GM21381 (cell line): ENCODE measurements at regions not wholly inside any gene's neighbourhood (a gene's known extent, or its start where the extent isn't known, plus 50 kb on each side); places are given as distances from the start of the nearest gene placed in this dataset.
"Not testable (repeated sequence)": the region's sequence is repeated elsewhere in the genome, so short reads cannot be mapped to it uniquely, and the experiment has no call there.

ENCODE experiments used
- ATAC-seq: cut with Tn5 transposase; IDR thresholded peaks from one replicate; pipeline ENCODE4 v1.9.1; 2021; ENCODE audit warnings: mild to moderate bottlenecking, moderate library complexity; ENCODE audit not compliant: unreplicated experiment

DNA sequence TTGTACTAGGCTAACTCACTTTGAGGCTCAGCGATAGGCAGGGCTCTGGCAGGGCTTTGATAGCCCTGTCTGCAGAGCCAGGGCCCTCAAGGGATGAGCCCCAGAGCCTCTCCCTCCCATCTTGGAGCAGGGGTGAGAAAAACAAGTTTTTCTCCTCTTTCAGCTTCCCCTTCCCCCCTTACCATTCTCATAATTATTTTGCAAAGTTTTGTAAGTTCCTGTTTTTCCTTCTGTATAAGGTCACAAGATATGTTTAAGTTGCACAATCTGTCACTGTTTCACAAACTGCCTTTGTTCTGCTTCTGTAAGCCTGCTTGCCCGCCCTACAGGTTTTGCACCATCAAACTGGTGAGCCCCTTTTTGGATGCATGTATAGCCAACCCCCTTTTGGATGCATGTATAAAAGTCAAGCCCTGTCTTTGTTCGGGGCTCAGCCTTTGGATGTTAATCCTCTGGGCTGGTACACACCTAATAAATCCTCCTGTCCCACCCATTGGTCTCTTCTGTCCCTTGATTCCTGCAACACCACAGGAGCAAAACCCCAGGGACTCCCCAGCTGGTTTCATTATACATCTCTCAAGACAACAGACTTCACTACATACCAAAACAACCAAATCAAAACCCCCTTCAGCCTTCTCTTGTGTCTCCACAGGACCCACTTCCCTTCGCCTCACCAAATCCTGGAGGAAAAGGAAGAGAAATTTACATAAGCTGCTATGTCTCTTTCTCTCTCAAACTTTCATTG lies 52.5 kb upstream of the RESF1 start:
- no peak for ATAC-seq

DNA sequence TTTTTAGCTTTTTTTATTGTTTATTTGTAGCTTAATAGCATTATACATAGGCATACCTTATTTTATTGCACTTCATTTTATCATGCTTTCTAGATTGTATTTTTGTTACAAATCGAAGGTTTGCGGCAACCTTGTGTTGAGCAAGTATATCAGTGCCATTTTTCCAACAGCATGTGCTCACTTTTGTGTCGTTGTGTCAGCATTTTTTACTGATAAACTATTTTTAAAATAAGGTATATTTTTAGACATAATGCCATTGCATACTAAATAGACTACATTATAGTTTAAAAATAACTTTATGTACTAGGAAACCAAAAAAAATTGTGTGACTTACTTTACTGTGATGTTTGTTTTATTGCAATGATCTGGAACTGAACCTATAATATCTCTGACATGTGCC lies 56.2 kb upstream of the RESF1 start:
- no peak for ATAC-seq

DNA sequence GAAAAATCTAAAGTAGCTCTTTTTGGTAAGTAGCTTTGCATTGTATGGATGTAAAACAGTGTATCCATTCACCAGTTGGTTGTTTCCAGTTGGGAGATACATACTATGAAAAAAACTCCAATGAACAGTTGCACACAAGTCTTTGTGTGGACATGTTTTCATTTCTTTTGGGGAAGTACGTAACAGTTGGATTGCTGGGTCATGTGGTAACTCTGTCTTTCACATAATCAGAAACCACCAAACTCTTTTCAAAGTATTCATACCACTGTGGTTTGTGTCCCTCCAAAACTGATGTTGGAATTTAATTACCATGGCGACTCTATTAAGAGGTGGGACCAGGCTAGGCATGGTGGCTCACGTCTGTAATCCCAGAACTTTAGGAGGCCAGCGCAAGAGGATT lies 58.9 kb upstream of the RESF1 start:
- ATAC-seq: no peak

DNA sequence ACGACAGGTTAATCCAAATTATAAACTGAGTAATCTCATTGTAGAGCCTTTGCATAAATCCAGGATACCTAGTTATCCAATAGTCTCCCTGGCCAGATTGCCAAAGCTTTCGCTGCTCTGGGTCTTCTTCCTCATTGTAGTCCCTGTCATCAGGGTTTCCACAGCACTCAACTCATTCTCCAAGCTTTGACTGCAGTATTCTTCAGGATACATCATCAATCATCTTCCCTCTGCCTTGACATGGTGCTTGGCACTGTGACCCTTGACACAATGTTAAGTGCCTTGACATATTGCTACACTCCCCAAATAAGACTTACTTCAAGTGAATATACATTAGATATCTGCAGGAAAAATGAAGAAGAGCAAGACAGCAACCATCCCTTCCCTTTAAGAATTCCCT lies 60.1 kb upstream of the RESF1 start:
- ATAC-seq: no peak

DNA sequence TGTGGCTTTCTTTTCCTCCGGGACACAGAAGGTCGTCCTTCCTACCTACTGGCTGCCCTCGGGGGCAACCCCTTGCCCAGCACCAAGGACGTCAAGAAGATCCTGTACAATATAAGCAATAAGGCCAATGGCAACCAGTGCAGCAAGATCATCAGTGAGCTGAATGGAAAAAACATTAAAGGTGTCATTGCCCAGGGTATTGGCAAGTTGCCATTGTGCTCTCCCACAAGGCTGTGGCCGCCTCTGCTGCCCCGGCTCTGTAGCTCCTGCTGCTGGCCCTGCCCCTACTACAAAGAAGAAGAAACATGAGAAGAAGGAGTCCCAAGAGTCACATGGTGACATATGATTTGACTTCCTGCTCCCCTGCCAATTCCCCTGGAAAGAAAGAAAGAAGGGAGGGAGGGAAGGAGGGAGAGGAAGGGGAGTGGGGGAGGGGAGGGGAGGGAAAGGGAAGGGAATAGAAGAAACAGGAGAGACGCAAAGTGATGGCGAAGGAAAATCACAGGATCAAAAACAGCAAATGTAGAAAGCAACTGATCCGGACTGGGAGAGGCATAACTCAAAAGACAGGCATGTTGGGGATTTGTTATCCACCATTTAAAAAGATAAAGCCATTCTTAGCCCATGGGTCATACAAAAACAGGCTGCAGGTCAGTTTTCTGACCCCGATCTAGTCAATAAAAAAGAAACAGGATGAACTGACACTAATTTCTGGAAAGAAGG lies 61.3 kb upstream of the RESF1 start:
- ATAC-seq: no peak

DNA sequence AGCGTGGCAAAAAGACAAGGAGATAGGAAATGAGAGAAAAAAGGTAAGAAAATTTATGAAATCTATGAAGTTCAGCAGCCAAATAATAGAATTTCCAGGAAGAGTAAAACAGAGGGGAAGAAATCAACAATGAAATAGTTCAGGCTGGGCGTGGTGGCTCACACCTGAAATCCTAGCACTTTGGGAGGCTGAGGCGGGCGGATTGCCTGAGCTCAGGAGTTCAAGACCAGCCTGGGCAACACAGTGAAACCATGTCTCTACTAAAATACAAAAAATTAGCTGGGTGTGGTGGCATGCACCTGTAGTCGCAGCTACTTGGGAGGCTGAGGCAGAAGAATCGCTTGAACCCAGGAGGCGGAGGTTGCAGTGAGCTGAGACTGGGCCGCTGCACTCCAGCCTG lies 62.1 kb upstream of the RESF1 start:
- not testable (repeated sequence) for ATAC-seq

DNA sequence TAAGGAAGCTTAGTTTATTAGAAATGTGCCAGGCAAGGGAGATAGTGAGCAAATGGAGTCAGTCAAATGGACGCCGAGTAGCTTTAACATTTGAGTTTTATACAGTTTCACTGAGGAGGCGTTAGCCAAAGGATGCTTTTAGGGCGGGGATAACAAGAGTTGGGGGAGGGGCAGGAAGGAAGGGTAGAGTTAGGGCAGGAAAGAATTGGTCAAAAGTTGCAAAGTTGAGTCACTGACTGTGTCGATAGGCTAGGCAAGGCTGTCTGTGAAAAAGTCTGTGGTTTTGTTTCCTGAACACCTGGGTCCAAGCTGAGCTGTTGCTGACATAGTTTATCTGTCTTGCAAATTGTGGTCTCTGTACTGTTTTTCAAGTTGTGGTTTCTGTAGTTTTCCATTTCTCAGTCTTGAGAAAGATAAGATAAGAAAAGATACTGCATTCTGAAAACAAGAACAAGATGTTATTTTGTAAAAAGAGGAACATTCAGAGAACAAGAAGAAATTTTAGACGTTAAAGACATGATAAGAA lies 62.6 kb upstream of the RESF1 start:
- ATAC-seq: peak; percentile 99

DNA sequence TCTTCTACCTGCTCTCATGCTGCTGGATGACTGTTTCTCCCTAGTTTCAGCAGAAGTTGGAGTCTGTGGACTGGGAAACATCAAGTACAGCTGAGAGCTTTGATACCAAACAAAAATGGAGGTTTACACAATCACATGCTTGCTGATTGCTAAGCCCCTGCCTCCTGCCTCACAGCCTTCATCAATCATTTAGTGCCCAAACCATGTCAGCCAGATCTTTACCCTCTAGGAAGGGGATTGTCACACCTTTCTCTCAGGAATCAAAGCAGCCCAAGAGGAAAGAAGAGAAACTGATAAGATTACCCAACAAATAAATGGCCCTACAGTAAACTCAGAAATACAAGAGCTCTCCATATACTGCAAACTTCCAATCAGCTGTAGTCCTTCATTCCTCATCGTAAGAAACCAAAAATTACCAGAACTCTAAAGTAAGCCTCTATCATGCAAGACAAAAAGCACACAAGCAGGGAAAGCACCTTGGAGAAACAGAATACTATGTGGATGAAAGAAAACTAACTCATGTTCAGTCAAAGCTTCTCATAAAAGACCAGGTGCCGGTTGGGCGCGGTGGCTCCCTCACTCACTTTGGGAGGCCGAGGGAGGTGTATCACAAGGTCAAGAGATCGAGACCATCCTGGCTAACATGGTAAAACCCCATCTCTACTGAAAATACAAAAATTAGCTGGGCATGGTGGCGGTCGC lies 63.6 kb upstream of the RESF1 start:
- no peak for ATAC-seq

DNA sequence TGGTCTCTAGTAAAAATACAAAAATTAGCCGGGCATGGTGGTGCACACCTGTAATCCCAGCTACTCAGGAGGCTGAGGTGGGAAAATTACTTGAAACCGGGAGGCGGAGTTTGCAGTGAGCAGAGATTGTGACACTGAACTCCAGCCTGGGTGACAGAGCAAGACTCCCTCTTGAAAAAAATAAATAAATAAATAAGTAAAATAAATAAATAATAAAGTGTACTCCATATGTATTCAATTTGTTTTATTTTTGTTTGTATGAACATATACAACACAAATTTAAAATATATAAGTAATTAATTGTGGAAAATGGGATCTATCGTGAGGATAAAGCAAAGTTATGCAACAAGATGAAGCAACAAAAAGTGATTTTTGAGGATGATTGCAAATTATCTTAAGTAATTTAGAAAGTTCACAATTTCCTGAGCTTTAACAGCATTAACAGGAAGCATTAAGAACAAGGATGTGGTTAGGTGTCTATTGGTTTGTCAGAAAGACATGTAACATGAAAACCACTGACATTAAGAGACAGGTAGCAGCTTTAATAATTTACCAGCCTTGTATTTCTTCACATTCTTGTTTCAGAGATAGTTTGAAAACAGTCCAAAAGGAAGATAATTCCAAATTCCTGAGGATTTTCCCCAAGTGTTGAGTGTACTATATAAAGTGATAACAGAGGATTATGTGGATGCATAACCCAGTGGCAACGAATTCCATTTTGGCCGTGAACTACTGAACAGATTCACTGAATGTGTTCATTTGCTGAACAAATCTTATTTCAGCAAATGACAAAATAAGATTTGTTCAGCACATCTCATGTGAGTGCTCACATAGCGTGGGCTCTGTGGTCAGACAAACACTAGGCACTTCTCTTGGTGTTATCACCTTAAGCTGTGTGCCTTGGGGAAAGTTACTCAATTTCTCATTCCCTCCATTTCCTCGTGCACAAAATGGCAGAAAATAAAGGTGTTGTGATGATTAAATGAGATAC lies 68.6 kb upstream of the RESF1 start:
- no peak for ATAC-seq

DNA sequence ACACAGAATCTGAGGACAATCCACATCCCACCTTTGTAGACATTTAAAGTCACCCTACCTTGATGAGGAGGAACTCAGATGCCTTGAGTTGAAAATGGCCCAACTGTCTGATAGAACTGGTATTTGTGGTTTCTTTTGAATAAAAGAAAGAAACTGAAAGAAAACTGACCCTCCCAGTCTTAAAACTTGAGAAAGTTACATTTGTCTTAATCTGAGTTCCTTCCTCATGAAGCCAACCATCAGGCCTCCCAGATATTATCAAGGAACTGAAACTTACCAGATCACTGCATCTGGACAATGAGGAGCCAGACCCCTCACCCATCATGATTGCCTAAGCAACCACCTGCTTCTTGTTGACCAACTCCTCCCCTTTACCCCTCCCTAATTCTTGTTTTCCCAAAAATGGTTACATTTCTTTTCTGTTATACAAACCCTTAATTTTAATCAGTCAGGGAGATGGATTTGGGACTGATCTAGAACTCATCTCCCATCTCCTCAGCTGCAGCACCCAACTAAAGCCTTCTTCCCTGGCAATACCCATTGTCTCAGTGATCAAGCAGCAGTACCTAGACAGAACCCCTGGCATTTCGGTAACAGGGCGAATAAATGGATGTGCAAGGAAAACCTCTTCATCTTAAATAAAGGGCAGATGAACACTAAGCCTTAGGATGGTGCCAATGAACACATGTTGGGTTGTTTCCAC lies 72.0 kb upstream of the RESF1 start:
- ATAC-seq: no peak

DNA sequence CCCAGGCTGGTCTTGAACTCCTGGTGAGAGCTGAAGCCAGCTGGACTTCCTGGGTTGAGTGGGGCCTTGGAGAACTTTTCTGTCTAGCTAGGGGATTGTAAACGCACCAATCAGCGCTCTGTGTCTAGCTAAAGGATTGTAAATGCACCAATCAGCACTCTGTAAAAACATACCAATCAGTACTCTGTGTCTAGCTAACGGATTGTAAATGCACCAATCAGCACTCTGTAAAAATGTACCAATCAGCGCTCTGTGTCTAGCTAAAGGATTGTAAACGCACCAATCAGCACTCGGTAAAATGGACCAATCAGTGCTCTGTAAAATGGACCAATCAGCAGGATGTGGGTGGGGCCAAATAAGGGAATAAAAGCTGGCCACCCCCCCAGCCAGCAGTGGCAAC lies 76.5 kb upstream of the RESF1 start:
- ATAC-seq: not testable (repeated sequence)

DNA sequence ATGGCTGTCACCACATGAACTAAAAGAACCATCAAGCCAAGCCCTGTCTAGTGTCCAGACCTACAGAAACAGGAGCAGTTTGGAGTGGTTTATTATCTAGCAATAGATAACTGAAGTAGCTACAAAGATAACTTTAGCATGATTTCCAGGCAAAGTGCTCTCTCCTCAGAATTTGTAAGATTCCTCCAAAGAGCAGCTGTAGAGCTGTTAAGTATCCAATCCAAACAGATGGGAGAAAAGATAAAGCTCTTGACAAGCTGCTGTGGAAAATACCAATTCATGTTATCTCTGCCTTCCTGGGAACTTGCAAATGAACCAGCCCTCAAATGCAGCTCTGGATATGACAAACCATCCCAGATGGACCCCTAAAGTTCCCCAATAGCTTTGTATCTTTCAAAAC lies 78.9 kb upstream of the RESF1 start:
- ATAC-seq: no peak

DNA sequence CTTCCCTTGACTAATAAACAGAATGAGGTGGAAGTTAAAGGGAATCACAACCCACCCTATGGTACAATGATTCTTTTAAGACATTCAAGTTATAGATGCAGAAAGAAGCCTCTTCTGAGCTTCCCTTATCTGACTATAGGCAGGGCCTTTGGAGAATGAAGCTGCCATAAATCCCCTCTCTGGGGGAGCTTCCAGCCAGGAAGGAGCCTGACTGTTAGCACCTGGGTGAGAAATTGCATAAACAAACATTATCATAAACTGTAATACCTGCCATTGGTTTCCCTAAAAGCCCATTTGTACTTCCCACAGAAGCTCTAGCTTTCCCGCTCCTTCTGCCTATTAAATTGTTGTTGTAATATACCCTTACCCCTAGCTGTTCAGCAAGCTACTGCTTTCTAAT lies 81.3 kb upstream of the RESF1 start:
- ATAC-seq: no peak

DNA sequence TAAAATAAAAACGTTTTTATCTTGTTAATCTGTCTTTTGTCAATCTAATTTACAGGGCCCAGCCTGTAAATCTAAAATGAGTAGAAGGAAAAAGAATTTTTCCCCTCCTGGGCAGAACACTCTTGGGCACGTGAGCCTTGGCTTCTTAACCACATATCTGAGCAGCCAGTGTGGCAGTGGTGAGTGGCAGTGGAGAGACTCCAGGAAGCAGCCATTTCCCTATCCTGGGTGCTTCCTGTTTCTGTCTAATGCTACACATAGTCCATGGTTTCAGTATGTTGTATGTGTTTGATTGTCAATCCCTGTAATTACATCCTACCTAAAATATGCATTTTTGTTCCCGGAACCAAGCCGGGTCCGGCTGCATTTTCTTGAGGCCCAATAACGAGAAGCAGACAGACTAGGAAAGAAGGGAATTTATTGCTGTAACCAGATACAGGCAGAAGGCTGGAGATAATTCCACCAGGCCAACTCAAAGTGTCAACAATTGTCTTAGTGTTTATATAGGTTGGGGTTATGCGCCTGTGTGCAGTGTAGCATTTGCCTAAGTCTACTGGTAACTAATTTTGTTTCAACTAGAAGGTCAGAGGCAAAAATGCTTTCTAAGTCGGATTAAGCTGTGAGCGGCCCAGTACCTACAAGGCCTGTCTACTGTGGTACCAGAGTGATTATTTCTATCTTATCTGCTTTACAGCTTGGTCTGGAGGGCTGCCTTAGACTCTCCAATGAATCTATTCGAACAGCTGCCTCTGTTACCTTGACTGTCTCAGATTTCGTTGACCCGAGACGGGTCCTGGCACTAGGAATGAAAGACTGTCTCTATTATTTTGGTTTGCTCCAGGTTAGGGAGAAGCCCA lies 82.4 kb upstream of the RESF1 start:
- ATAC-seq: no peak

DNA sequence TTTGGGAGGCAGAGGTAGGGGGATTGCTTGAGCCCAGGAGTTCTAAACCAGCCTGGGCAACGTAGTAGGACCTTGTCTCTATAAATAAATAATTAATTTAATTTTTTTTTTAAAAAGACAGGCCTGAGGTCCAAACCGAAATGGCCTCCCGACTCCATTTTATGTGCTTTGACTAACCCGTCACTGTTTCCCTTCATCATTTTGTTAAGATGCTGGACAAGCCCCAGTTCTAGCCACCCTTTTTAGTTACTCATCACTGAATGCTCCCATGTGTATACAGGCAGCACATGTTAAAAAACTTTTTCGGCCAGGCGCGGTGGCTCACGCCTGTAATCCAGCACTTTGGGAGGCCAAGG lies 83.6 kb upstream of the RESF1 start:
- ATAC-seq: no peak

DNA sequence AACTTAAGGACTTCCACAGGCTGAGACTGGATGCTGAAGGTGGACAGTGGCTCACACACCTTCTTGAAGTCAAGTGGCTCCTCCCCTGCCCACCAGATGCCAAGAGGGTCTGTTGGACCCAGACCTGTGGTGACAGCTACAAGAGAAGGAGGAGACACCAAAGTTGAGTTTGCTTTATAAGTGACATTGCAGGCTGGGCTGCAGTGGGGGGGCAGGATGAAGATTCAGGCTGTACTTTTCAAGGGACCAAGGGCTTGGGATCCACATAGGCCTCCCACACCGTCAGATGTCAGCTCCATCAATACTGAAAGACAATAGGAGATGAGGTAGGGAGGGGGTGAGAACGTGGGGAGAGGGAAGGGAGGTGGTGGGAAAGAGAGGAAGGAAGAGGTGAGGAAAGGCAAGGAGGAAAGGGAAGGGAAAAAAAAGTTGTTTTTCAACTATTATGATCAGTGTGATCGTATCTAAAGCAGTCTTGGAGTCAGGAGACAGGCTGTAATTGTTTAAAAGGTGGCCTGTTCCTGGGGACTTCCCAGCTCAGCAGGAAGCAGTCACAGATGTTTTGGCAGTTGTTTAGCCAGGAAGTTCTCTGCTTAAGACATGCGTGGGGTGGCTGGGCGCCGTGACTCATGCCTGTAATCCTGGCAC lies 84.1 kb upstream of the RESF1 start:
- no peak for ATAC-seq

DNA sequence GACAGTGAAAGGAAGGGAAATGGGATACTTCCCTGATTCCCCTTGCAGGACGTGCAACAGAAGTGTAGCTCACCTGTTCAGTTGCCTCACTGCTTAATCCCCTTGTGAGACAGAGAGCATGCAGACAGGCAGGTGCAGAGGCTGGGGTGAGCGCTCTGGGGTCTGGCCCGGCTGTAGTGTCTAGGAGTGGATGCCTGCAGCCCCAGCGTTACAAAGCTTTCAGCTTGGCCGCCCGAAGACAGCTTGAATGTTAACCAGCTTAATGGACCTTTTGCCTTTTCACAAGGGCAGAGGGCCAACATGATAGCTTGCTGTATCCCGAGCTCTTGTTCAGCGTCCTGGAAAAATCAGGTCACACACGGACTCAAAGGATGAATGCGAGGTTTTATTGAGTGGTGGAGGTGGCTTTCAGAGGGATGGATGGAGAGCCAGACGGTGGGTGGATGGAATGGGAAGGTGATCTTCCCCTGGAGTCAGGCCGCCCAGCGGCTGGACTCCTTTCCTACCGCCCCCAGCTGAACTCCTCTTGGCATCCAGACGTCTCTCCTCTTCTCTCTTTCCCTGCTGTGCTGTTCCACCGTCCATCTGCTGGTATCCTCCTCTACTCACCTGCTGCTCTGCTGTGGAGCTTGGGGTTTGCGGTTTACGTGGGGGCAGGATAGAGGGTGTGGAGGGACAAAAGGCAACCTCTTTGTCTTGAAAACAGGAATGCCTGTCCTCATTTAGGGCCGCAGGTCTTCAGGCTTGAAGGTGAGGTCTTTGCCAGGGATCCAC lies 86.2 kb upstream of the RESF1 start:
- no peak for ATAC-seq

DNA sequence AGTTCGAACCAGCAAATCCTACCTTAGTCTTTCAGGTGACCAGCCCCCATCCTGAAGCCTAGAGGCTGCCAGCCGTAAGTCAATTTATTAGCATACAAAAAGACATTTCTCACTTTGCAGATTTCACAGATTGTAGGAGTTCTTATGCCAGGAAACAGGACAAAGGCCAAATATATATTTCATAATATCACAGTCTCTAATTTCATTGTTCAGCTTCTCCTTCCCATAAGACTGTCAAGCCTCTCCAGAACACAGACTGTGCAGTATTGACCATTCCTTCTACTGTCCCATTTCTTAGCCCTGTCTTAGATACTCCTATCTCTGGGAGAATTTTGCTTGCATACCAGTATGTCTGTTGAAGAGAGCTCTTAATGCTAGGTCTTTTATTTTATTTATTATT lies 89.2 kb upstream of the RESF1 start:
- ATAC-seq: no peak
